22Rv1 (cell line): ENCODE measurements at regions not wholly inside any gene's neighbourhood (a gene's known extent, or its start where the extent isn't known, plus 50 kb on each side); places are given as distances from the start of the nearest gene placed in this dataset.

Experiments used
- CTCF ChIP-seq: fragments of 450-650 bp; IDR thresholded peaks from 2 replicates; pipeline ENCODE4 v1.5.1; 2017; ENCODE audit warnings: mild to moderate bottlenecking
- ZFX ChIP-seq: fragments of 450-650 bp; IDR thresholded peaks from 2 replicates; pipeline ENCODE4 v1.6.1; 2017; ENCODE audit warnings: antibody characterized with exemption, borderline replicate concordance

- TF ChIP-seq CTCF, result no peak
- no peak for TF ChIP-seq ZFX
Observed at GRCh38 chr3:44056446-44057240, 185.0 kb upstream of the TOPAZ1 start.
